OCI-LY7 (cell line): ENCODE measurements at regions not wholly inside any gene's neighbourhood (a gene's known extent, or its start where the extent isn't known, plus 50 kb on each side); places are given as distances from the start of the nearest gene placed in this dataset.

Experiments
- BruUV-seq: library from RNA; stranded (reverse); fragments of 400-500 nt; replicated peaks from 2 replicates; lab custom pipeline; 2021; lab: Mats Ljungman, UMichigan
- CTCF ChIA-PET: fragments of 300-600 bp; sonication (Branson Sonifier 250); formaldehyde crosslinking; loops from one replicate; lab custom pipeline; 2022; ENCODE audit warnings: antibody characterized with exemption; ENCODE audit not compliant: unreplicated experiment; lab: Charles Lee
- POLR2A ChIA-PET: fragments of 300-600 bp; sonication (Branson Sonifier 250); formaldehyde crosslinking; loops from one replicate; lab custom pipeline; 2022; ENCODE audit warnings: antibody characterized with exemption; lab: Charles Lee
- DNase-seq: peaks from one replicate; pipeline ENCODE4 v3.0.0-alpha.2; 2015; ENCODE audit warnings: low spot score
- H2AFZ ChIP-seq: fragments of 200-600 bp; sonication (generic), shearing (Covaris generic); 2 replicates; pipeline ENCODE4 v1.6.1; 2014; ENCODE audit warnings: mild to moderate bottlenecking, antibody characterized with exemption, low read length, moderate library complexity
- H3K27ac ChIP-seq: fragments of 200-600 bp; sonication (generic); 2 replicates; pipeline ENCODE4 v1.5.1; 2014; ENCODE audit warnings: mixed run types, low read depth, mild to moderate bottlenecking, moderate library complexity, low read length, inconsistent platforms; ENCODE audit not compliant: poor library complexity, severe bottlenecking
- H3K36me3 ChIP-seq: fragments of 200-600 bp; sonication (generic); 2 replicates; pipeline ENCODE4 v1.6.1; 2014; ENCODE audit warnings: mild to moderate bottlenecking, antibody characterized with exemption, low read length, moderate library complexity, mixed read lengths; ENCODE audit not compliant: insufficient read depth
- H3K4me1 ChIP-seq: fragments of 200-600 bp; sonication (generic); 2 replicates; pipeline ENCODE4 v1.5.1; 2014; ENCODE audit warnings: mild to moderate bottlenecking, low read length; ENCODE audit not compliant: insufficient read depth, poor library complexity, severe bottlenecking
- H3K4me2 ChIP-seq: fragments of 200-600 bp; sonication (generic); 2 replicates; pipeline ENCODE4 v1.6.1; 2014; ENCODE audit warnings: mild to moderate bottlenecking, low read length
- H3K4me3 ChIP-seq: fragments of 200-600 bp; sonication (generic); 2 replicates; pipeline ENCODE4 v1.5.1; 2014; ENCODE audit warnings: mild to moderate bottlenecking, low read depth, low read length; ENCODE audit not compliant: poor library complexity, severe bottlenecking
- H3K79me2 ChIP-seq: fragments of 200-600 bp; sonication (generic); 2 replicates; pipeline ENCODE4 v1.6.1; 2016; ENCODE audit warnings: low read depth, mild to moderate bottlenecking, low read length, moderate library complexity, mixed read lengths; ENCODE audit not compliant: insufficient read depth
- H3K9me2 ChIP-seq: fragments of 200-600 bp; sonication (generic); 2 replicates; pipeline ENCODE4 v1.6.1; 2016; ENCODE audit warnings: mild to moderate bottlenecking, low read length, mixed read lengths; ENCODE audit not compliant: insufficient read depth
- H3K9me3 ChIP-seq: fragments of 200-600 bp; sonication (generic); 2 replicates; pipeline ENCODE4 v1.6.1; 2014; ENCODE audit warnings: mild to moderate bottlenecking, mixed run types, low read length, mixed read lengths
- H4K20me1 ChIP-seq: fragments of 200-600 bp; sonication (generic); 2 replicates; pipeline ENCODE4 v1.6.1; 2014; ENCODE audit warnings: mild to moderate bottlenecking, antibody characterized with exemption, low read length, moderate library complexity, mixed read lengths; ENCODE audit not compliant: insufficient read depth
- CTCF ChIP-seq: fragments of 200-600 bp; sonication (generic); conservative IDR thresholded peaks from 2 replicates; pipeline ENCODE4 v1.5.1; 2014; ENCODE audit warnings: mild to moderate bottlenecking, antibody characterized with exemption, low read length, moderate library complexity, mixed read lengths
- EZH2phosphoT487 ChIP-seq: fragments of 200-600 bp; sonication (generic); IDR thresholded peaks from 2 replicates; pipeline ENCODE4 v1.6.1; 2018; ENCODE audit warnings: low read depth, borderline replicate concordance, mild to moderate bottlenecking, mixed run types, antibody characterized with exemption, low read length, moderate library complexity, mixed read lengths
- intact Hi-C: fragments of 100-400 bp; cut with micrococcal nuclease; formaldehyde crosslinking; loops from one replicate; pipeline ENCODE4 v1.10.0; 2022; ENCODE audit not compliant: unreplicated experiment

GRCh38 chr20:9930142-9930541 is 91.3 kb upstream of the PAK5 start:
- H3K4me2 ChIP-seq: no peak overlapping the region
- H3K9me2 ChIP-seq: no peaks in the 10 kb centered on the region
- H3K9me3 ChIP-seq: no peaks in the 10 kb centered on the region
- CTCF ChIA-PET: no interaction called here
- no peaks in the 10 kb centered on the region for H3K36me3 ChIP-seq
- no peaks in the 10 kb centered on the region for H3K4me1 ChIP-seq
- TF ChIP-seq CTCF: no peak
- TF ChIP-seq EZH2phosphoT487: no peak
- no peaks in the 10 kb centered on the region for H3K79me2 ChIP-seq
- H3K4me3 ChIP-seq: no peak overlapping the region
- H4K20me1 ChIP-seq: no peaks in the 10 kb centered on the region
- DNase-seq: no peak
- intact Hi-C loops: no loop called here
- BruUV-seq: no TSS peak
- no peak overlapping the region for H2AFZ ChIP-seq
- H3K27ac ChIP-seq: no peak overlapping the region
- POLR2A ChIA-PET: no interaction called here

DNA sequence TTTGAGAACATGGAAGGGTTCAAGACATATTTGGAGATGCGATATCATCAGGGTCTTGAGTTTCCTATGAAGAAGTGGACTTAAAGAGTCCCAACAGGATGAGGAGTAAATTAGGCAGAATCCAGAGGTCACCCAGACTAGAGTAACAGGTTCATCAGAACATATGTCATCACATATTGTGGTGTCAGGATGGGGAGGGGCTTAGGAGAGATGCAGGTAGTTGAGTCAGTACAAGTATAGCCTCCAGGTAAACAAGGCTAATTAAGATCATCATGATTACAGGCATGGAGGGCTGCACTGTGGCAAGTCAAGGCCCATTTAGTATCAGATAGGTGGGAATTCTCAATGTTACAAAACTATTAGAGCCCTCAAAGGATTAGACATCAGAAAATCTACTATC is 90.1 kb upstream of the PAK5 start:
- TF ChIP-seq EZH2phosphoT487 (no peak), CTCF (no peak)
- intact Hi-C loops: no loop called here
- H3K9me2 ChIP-seq: no peaks in the 10 kb centered on the region
- no TSS peak for BruUV-seq
- H3K4me2 ChIP-seq: no peak overlapping the region
- no peak for DNase-seq
- H3K79me2 ChIP-seq: no peaks in the 10 kb centered on the region
- no peaks in the 10 kb centered on the region for H3K4me1 ChIP-seq
- ChIA-PET POLR2A (no interaction called here), CTCF (no interaction called here)
- H3K4me3 ChIP-seq: no peak overlapping the region
- no peaks in the 10 kb centered on the region for H3K36me3 ChIP-seq
- no peaks in the 10 kb centered on the region for H3K9me3 ChIP-seq
- H2AFZ ChIP-seq: no peak overlapping the region
- H3K27ac ChIP-seq: no peak overlapping the region
- no peaks in the 10 kb centered on the region for H4K20me1 ChIP-seq

GRCh38 chr20:9928281-9928737 is 89.4 kb upstream of the PAK5 start:
- H3K4me2 ChIP-seq: no peak overlapping the region
- no peaks in the 10 kb centered on the region for H3K9me2 ChIP-seq
- H3K9me3 ChIP-seq: no peaks in the 10 kb centered on the region
- POLR2A ChIA-PET: interaction anchor here (1.5 kb wide), 1 partner anchor 10 kb away, joined by 3 read pairs; no protein-coding TSS in a partner anchor
- no peaks in the 10 kb centered on the region for H3K36me3 ChIP-seq
- H3K79me2 ChIP-seq: no peaks in the 10 kb centered on the region
- H4K20me1 ChIP-seq: no peaks in the 10 kb centered on the region
- BruUV-seq: no TSS peak
- intact Hi-C loops: no loop called here
- H3K27ac ChIP-seq: no peak overlapping the region
- no peak for DNase-seq
- CTCF ChIA-PET: no interaction called here
- H3K4me1 ChIP-seq: no peaks in the 10 kb centered on the region
- TF ChIP-seq CTCF (no peak), EZH2phosphoT487 (no peak)
- H3K4me3 ChIP-seq: no peak overlapping the region
- no peak overlapping the region for H2AFZ ChIP-seq
